Left ventricle myocardium inferior (tissue), 1 donor: ENCODE measurements at regions not wholly inside any gene's neighbourhood (a gene's known extent, or its start where the extent isn't known, plus 50 kb on each side); places are given as distances from the start of the nearest gene placed in this dataset.
"Not testable (repeated sequence)": the region's sequence is repeated elsewhere in the genome, so short reads cannot be mapped to it uniquely, and the experiment has no call there.

Experiments used
- DNase-seq: peaks from one replicate; pipeline ENCODE4 v3.0.0-alpha.2; 2020
- H3K27ac ChIP-seq: fragments of 200-600 bp; replicated peaks from 2 replicates; pipeline ENCODE4 v1.8.0; 2021
- H3K27me3 ChIP-seq: fragments of 200-600 bp; 2 replicates; pipeline ENCODE4 v1.8.0; 2021; ENCODE audit warnings: low read depth
- H3K36me3 ChIP-seq: fragments of 200-600 bp; 2 replicates; pipeline ENCODE4 v1.8.0; 2021
- H3K4me1 ChIP-seq: fragments of 200-600 bp; 2 replicates; pipeline ENCODE4 v1.8.0; 2021
- H3K4me3 ChIP-seq: fragments of 200-600 bp; 2 replicates; pipeline ENCODE4 v1.8.0; 2021; ENCODE audit warnings: mild to moderate bottlenecking, moderate library complexity
- H3K9me3 ChIP-seq: fragments of 200-600 bp; replicated peaks from 2 replicates; pipeline ENCODE4 v1.8.0; 2021
- intact Hi-C: fragments of 100-400 bp; cut with micrococcal nuclease; formaldehyde crosslinking; loops from one replicate; pipeline ENCODE4 v1.11.0; 2022
- TF ChIP-seq, protein P1 (sequence below): fragments of 200-600 bp; IDR thresholded peaks from 2 replicates; pipeline ENCODE4 v1.8.0; 2021; ENCODE audit warnings: antibody characterized with exemption, mild to moderate bottlenecking, borderline replicate concordance
- donor health status: DM: no; HTN: yes; CAD: no; lungs with severe emphysema.

DNA sequence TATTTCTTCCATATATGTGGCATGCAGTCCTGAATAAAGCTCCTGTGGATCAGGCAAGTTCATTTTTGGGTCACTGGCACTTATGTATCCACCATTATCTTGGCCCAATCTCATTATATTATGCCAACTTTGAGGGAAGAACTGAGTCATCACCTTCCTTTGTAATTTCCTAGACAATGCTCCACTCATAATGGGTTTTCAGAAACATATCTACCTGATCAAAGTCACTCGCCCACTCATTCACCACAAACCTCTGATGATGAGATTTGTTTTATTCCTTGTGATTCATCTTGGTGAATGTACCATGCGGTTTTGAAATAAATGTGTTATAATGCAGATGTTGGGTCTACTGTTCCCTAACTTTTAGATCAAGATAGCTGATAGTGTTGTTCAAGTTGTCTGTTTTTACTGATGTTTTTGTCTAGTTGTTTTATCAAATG is 525.8 kb downstream of the KIF20B start:
- DNase-seq: no peak

GRCh38 chr10:90227786-90228185 is 526.4 kb downstream of the KIF20B start:
- DNase-seq: no peak
- H3K9me3 ChIP-seq: peaks cover 11% of the 10 kb centered on the region
- H3K27me3 ChIP-seq: no peaks in the 10 kb centered on the region
- no peak overlapping the region for H3K4me3 ChIP-seq
- intact Hi-C loops: no loop called here
- no peaks in the 10 kb centered on the region for H3K36me3 ChIP-seq
- no peaks in the 10 kb centered on the region for H3K4me1 ChIP-seq
- TF ChIP-seq, protein P1, sequence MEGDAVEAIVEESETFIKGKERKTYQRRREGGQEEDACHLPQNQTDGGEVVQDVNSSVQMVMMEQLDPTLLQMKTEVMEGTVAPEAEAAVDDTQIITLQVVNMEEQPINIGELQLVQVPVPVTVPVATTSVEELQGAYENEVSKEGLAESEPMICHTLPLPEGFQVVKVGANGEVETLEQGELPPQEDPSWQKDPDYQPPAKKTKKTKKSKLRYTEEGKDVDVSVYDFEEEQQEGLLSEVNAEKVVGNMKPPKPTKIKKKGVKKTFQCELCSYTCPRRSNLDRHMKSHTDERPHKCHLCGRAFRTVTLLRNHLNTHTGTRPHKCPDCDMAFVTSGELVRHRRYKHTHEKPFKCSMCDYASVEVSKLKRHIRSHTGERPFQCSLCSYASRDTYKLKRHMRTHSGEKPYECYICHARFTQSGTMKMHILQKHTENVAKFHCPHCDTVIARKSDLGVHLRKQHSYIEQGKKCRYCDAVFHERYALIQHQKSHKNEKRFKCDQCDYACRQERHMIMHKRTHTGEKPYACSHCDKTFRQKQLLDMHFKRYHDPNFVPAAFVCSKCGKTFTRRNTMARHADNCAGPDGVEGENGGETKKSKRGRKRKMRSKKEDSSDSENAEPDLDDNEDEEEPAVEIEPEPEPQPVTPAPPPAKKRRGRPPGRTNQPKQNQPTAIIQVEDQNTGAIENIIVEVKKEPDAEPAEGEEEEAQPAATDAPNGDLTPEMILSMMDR: no peak
- H3K27ac ChIP-seq: no peak overlapping the region

More for the DNA sequence above, 525.8 kb downstream of the KIF20B start:
- H3K27me3 ChIP-seq: no peaks in the 10 kb centered on the region
- no peaks in the 10 kb centered on the region for H3K36me3 ChIP-seq
- H3K27ac ChIP-seq: no peak overlapping the region
- intact Hi-C loops: no loop called here
- no peaks in the 10 kb centered on the region for H3K4me1 ChIP-seq
- no peak overlapping the region for H3K4me3 ChIP-seq
- TF ChIP-seq, protein P1: no peak
- H3K9me3 ChIP-seq: peaks cover 6% of the 10 kb centered on the region

GRCh38 chr10:90229486-90229885 is 528.1 kb downstream of the KIF20B start:
- intact Hi-C loops: no loop called here
- H3K36me3 ChIP-seq: no peaks in the 10 kb centered on the region
- TF ChIP-seq, protein P1: no peak
- peaks cover 26% of the 10 kb centered on the region for H3K9me3 ChIP-seq
- H3K27me3 ChIP-seq: no peaks in the 10 kb centered on the region
- DNase-seq: no peak
- H3K4me1 ChIP-seq: no peaks in the 10 kb centered on the region
- no peak overlapping the region for H3K27ac ChIP-seq
- H3K4me3 ChIP-seq: no peak overlapping the region

DNA sequence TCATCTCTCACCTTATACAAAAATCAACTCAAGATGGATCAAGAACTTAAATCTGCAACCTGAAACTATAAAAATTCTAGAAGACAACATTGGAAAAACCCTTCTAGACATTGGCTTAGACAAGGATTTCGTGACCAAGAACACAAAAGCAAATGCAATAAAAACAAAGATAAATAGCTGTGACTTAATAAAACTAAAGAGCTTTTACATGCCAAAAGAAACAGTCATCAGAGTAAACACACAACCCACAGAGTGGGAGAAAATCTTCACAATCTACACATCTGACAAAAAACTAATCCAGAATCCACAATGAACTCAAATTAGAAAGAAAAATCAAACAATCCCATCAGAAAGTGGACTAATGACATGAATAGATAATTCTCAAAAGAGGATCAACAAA is 532.4 kb downstream of the KIF20B start:
- H3K36me3 ChIP-seq, H3K4me1 ChIP-seq, H3K27me3 ChIP-seq, intact Hi-C loops, DNase-seq, H3K4me3 ChIP-seq, H3K27ac ChIP-seq: not testable (repeated sequence)
- H3K9me3 ChIP-seq: peaks cover 47% of the 10 kb centered on the region

- intact Hi-C loops: no loop called here
Observed at GRCh38 chr10:90245623-90246022, 544.2 kb downstream of the KIF20B start.

GRCh38 chr10:90250784-90251183 is 549.4 kb downstream of the KIF20B start:
- H3K27me3 ChIP-seq, H3K4me1 ChIP-seq, H3K36me3 ChIP-seq, H3K9me3 ChIP-seq, H3K4me3 ChIP-seq, H3K27ac ChIP-seq, intact Hi-C loops, DNase-seq: not testable (repeated sequence)

More at GRCh38 chr10:90245623-90246022, 544.2 kb downstream of the KIF20B start:
- TF ChIP-seq, protein P1: no peak
- DNase-seq: no peak
- no peaks in the 10 kb centered on the region for H3K27me3 ChIP-seq
- H3K9me3 ChIP-seq: peaks cover 7% of the 10 kb centered on the region
- no peak overlapping the region for H3K27ac ChIP-seq
- no peaks in the 10 kb centered on the region for H3K36me3 ChIP-seq
- no peaks in the 10 kb centered on the region for H3K4me1 ChIP-seq
- H3K4me3 ChIP-seq: no peak overlapping the region

DNA sequence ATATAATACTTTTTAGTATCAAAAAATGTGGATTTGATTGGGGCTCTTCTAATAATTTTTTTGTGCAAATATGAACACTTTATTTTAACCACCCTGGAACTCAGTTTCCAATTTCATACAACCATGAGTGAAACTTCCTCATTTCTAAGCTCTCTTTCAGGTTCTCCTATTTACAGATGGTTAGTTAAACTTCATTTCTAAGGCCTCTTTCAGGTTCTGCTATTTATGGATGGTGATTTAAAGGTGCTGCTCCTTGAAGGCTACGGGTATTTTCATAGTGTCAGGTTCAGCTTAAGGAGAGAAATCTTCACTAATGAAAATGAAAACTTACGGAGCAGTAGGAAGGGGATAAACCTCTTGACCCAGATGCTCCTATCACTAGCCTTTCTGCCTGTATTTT is 568.3 kb downstream of the KIF20B start:
- Histone ChIP-seq H3K4me1 (no peaks in the 10 kb centered on the region), H3K4me3 (no peak overlapping the region), H3K27me3 (no peaks in the 10 kb centered on the region), H3K9me3 (peaks cover 9% of the 10 kb centered on the region), H3K36me3 (no peaks in the 10 kb centered on the region), H3K27ac (no peak overlapping the region)
- TF ChIP-seq, protein P1: no peak
- intact Hi-C loops: no loop called here
- no peak for DNase-seq
